Nephron progenitor cell (in vitro differentiated cells): ENCODE measurements at regions not wholly inside any gene's neighbourhood (a gene's known extent, or its start where the extent isn't known, plus 50 kb on each side); places are given as distances from the start of the nearest gene placed in this dataset.

Source experiments
- DNase-seq: peaks from one replicate; pipeline ENCODE4 v3.0.0; 2021
- H3K27ac Mint-ChIP-seq: 2 replicates; pipeline ENCODE4 v1.8.0; 2021; ENCODE audit warnings: mild to moderate bottlenecking, moderate library complexity, mixed read lengths
- H3K27me3 Mint-ChIP-seq: 2 replicates; pipeline ENCODE4 v1.8.0; 2021; ENCODE audit warnings: mild to moderate bottlenecking, low read depth, mixed read lengths; ENCODE audit not compliant: poor library complexity
- H3K36me3 Mint-ChIP-seq: 2 replicates; pipeline ENCODE4 v1.8.0; 2021; ENCODE audit warnings: low read depth, mixed read lengths
- H3K4me1 Mint-ChIP-seq: 2 replicates; pipeline ENCODE4 v1.8.0; 2021; ENCODE audit warnings: mixed read lengths
- H3K4me3 Mint-ChIP-seq: 2 replicates; pipeline ENCODE4 v1.8.0; 2021; ENCODE audit warnings: mild to moderate bottlenecking, moderate library complexity, mixed read lengths
- H3K9me3 Mint-ChIP-seq: 2 replicates; pipeline ENCODE4 v1.8.0; 2021; ENCODE audit warnings: mild to moderate bottlenecking, moderate library complexity, mixed read lengths
- TF ChIP-seq, protein P1 (sequence below): fragments of 200-600 bp; sonication (generic); IDR thresholded peaks from 2 replicates; pipeline ENCODE4 v1.5.0; 2021; ENCODE audit warnings: antibody characterized with exemption

DNA sequence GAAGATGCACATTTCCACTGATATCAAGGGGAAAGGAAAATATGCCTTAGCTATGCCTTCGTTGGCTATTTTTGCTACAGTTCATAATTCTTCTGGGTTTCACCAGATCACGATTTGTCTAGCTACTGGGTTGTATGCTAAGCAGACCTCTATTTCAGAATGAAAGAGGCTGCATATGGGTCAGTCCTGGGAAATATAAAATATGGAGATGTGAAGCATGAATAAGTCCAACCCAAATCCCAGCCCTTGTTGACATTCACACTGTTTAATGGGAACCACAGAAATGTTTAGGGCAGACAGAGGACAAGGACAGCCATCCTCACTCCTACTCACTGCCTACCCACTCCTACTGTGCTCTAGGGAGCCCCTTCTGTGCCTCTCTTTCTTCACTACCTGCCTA is 343.2 kb upstream of the CAMK1G start:
- Mint-ChIP-seq H3K4me3 (no peak overlapping the region), H3K9me3 (peaks cover 4% of the 10 kb centered on the region), H3K4me1 (no peaks in the 10 kb centered on the region), H3K27me3 (peaks cover 3% of the 10 kb centered on the region), H3K27ac (no peak overlapping the region), H3K36me3 (no peaks in the 10 kb centered on the region)
- TF ChIP-seq, protein P1, sequence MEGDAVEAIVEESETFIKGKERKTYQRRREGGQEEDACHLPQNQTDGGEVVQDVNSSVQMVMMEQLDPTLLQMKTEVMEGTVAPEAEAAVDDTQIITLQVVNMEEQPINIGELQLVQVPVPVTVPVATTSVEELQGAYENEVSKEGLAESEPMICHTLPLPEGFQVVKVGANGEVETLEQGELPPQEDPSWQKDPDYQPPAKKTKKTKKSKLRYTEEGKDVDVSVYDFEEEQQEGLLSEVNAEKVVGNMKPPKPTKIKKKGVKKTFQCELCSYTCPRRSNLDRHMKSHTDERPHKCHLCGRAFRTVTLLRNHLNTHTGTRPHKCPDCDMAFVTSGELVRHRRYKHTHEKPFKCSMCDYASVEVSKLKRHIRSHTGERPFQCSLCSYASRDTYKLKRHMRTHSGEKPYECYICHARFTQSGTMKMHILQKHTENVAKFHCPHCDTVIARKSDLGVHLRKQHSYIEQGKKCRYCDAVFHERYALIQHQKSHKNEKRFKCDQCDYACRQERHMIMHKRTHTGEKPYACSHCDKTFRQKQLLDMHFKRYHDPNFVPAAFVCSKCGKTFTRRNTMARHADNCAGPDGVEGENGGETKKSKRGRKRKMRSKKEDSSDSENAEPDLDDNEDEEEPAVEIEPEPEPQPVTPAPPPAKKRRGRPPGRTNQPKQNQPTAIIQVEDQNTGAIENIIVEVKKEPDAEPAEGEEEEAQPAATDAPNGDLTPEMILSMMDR, result no peak
- no peak for DNase-seq

DNA sequence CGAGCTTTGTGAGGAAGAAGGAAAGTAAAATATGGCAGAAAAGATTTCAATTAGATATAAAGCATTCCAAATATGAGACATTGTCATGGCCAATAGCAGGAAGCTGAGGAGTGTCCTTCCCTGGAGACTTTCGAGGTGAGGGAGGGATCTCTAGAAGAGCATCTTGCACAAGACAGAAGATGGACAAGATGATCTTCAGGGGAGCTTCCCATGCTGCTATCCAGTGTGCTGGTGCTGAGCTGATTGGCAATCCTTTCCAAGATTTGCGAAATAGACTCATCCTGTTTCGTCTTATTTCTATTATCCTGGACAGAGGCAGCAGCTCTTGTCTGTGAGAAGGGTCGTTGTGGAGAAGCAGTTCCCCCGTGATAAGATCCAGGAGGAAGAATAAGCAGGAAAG is 342.0 kb upstream of the CAMK1G start:
- DNase-seq, result no peak

DNA sequence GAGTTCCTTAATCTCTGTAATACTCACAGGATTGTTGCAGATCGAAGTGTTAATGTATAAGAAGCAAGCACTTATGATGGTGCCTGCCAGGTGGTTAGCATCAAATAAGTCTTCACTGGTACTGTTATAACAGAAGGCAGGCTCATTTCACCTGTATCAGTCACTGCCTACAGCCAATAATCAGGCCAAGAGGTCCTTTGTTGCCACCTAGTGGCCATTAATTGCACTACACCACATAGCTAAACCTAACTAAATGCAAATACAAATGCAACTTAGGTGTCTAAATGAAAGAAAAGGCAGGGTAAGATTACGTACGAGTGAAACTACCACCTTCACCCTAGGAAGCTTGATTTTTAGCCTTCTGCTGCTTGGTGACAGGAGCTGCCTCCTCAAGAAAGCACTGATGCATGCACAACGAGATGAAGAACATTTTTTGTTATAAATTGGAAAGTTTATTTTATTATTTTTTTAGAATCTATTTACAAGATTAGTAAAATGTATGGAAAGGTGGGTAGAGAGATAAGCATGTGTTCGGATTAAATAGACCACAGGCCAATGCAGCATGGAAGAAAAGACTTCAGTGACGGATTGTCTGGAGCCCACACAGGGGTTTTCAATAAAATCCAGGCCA is 334.8 kb upstream of the CAMK1G start:
- Mint-ChIP-seq H3K4me1 (peaks cover 19% of the 10 kb centered on the region), H3K36me3 (no peaks in the 10 kb centered on the region), H3K27me3 (peaks cover 8% of the 10 kb centered on the region), H3K27ac (no peak overlapping the region), H3K4me3 (no peak overlapping the region), H3K9me3 (no peaks in the 10 kb centered on the region)
- DNase-seq, result peak; percentile 72
- TF ChIP-seq, protein P1, result peak; percentile 97

More for the DNA sequence above, 342.0 kb upstream of the CAMK1G start:
- Mint-ChIP-seq H3K9me3 (peaks cover 4% of the 10 kb centered on the region), H3K4me3 (no peak overlapping the region), H3K27me3 (peaks cover 8% of the 10 kb centered on the region), H3K27ac (no peak overlapping the region), H3K36me3 (no peaks in the 10 kb centered on the region), H3K4me1 (no peaks in the 10 kb centered on the region)
- TF ChIP-seq, protein P1, result no peak

DNA sequence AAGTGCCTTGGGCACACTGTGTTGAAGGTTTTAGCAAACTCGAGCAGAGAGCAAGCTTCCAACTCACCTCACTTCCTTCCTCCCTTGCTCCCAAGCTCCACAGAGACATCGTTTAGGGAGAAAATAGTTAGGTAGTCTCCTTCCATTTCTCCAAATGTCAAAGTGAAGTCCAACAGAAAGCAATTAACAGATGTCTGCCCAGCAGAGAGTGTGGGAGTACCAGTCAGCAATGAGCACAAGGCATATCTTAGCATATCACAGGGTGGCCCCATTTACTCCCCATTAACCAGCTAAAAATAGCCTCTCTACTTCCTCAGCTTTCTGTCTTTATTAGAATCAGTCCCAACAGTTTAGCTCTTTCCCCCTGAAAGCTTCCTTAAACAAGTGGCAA is 334.2 kb upstream of the CAMK1G start:
- peaks cover 8% of the 10 kb centered on the region for H3K27me3 Mint-ChIP-seq
- no peak overlapping the region for H3K4me3 Mint-ChIP-seq
- no peaks in the 10 kb centered on the region for H3K9me3 Mint-ChIP-seq
- no peak for DNase-seq
- TF ChIP-seq, protein P1, result no peak
- H3K4me1 Mint-ChIP-seq, result peaks cover 19% of the 10 kb centered on the region
- no peaks in the 10 kb centered on the region for H3K36me3 Mint-ChIP-seq
- no peak overlapping the region for H3K27ac Mint-ChIP-seq

DNA sequence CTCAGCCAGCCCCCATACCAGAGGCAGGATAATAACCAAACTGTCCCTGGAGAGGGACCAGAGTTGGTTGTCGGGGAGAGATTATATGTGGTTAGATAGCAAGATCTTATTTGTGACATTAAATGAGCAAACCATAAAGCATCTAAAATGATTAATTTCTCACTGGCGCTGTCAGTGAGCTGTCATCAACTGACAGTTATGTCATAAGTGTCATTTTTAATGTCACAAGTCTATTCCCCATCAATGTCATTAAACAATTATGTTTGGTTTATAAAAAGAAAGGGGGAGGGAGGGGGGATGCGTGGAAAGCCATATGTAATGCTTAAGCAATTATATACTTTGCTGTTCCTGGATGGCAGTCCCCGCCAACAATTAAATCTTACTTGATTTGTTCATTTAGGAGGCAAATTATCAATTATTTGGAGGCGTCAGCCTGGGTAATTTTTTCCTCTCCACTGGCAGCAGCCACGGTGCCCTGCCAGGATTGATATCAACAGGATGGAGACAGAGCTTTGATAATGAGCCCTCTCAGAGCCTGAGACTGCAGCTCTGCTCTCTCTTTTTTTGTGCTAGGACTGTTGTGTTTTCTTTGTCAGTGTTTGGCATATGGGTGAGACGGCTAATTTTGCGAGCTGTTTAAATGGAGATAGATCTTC is 333.6 kb upstream of the CAMK1G start:
- Mint-ChIP-seq H3K9me3 (no peaks in the 10 kb centered on the region), H3K36me3 (no peaks in the 10 kb centered on the region), H3K27ac (no peak overlapping the region), H3K4me1 (peaks cover 19% of the 10 kb centered on the region), H3K4me3 (no peak overlapping the region), H3K27me3 (peaks cover 8% of the 10 kb centered on the region)
- DNase-seq, result no peak
- TF ChIP-seq, protein P1, result no peak
